HEK293 (cell line): ENCODE measurements at regions not wholly inside any gene's neighbourhood (a gene's known extent, or its start where the extent isn't known, plus 50 kb on each side); places are given as distances from the start of the nearest gene placed in this dataset.

Experiments
- CTCF ChIA-PET: fragments of 350-600 bp; formaldehyde crosslinking; extraction: SDS; loops from one replicate; lab custom pipeline; 2021; ENCODE audit warnings: antibody characterized with exemption; lab: Yijun Ruan, JAX
- POLR2A ChIA-PET: fragments of 300-600 bp; formaldehyde crosslinking; extraction: SDS; loops from one replicate; lab custom pipeline; 2020; ENCODE audit warnings: antibody characterized with exemption, inconsistent platforms; lab: Yijun Ruan, JAX
- H3K27ac ChIP-seq: fragments of 200-500 bp; sonication (Bioruptor generic); 2 replicates; pipeline ENCODE4 v1.5.1; 2014; ENCODE audit warnings: low read depth, low read length, control low read depth, inconsistent platforms; ENCODE audit errors: extremely low read depth
- H3K36me3 ChIP-seq, 2 experiments: fragments of 200-500 bp in 1 of 2; sonication (Bioruptor generic) in 1 of 2; 1 replicate in 1 of 2; 2 replicates in 1 of 2; pipeline ENCODE4 v1.5.1; 2014 to 2017; ENCODE audit warnings: inconsistent platforms in 2 of 2, low read length in 2 of 2; ENCODE audit not compliant: control insufficient read depth in 2 of 2, insufficient read depth in 1 of 2
- H3K4me1 ChIP-seq: fragments of 200-500 bp; sonication (Bioruptor generic); 2 replicates; pipeline ENCODE4 v1.5.1; 2014; ENCODE audit warnings: mild to moderate bottlenecking, low read length, inconsistent platforms; ENCODE audit not compliant: control insufficient read depth, insufficient read depth
- H3K4me3 ChIP-seq: 2 replicates; pipeline ENCODE4 v1.5.1; 2011; ENCODE audit warnings: low read depth, mild to moderate bottlenecking, control low read depth, low read length, moderate library complexity
- H3K9me3 ChIP-seq: fragments of 200-500 bp; sonication (Bioruptor generic); 2 replicates; pipeline ENCODE4 v1.5.1; 2014; ENCODE audit warnings: low read depth, low read length, inconsistent platforms; ENCODE audit not compliant: control insufficient read depth, insufficient read depth
- MEIS1 ChIP-seq: sonication (generic); formaldehyde crosslinking; IDR thresholded peaks from 2 replicates; pipeline ENCODE4 v1.8.1; 2022; ENCODE audit warnings: missing genetic modification reagents, mild to moderate bottlenecking, borderline replicate concordance
- MYNN ChIP-seq: fragments of 450-650 bp; formaldehyde crosslinking; IDR thresholded peaks from 2 replicates; pipeline ENCODE4 v1.5.1; 2016; ENCODE audit warnings: missing biosample characterization, missing genetic modification characterization, borderline replicate concordance
- PATZ1 ChIP-seq: fragments of 450-650 bp; formaldehyde crosslinking; IDR thresholded peaks from 2 replicates; pipeline ENCODE4 v1.5.1; 2016; ENCODE audit warnings: missing biosample characterization, missing genetic modification characterization
- ZFP37 ChIP-seq: fragments of 450-650 bp; formaldehyde crosslinking; IDR thresholded peaks from 2 replicates; pipeline ENCODE4 v1.5.1; 2016; ENCODE audit warnings: missing biosample characterization, missing genetic modification characterization
- ZNF155 ChIP-seq: fragments of 450-650 bp; formaldehyde crosslinking; IDR thresholded peaks from 2 replicates; pipeline ENCODE4 v1.5.1; 2016; ENCODE audit warnings: missing biosample characterization, missing genetic modification characterization
- ZNF18 ChIP-seq: fragments of 450-650 bp; formaldehyde crosslinking; IDR thresholded peaks from 2 replicates; pipeline ENCODE4 v1.5.1; 2016; ENCODE audit warnings: missing biosample characterization, missing genetic modification characterization
- ZNF19 ChIP-seq: fragments of 450-650 bp; formaldehyde crosslinking; IDR thresholded peaks from 2 replicates; pipeline ENCODE4; 2016; ENCODE audit warnings: missing biosample characterization, missing genetic modification characterization, low read depth
- ZNF2 ChIP-seq: fragments of 450-650 bp; formaldehyde crosslinking; IDR thresholded peaks from 2 replicates; pipeline ENCODE4 v1.5.1; 2016; ENCODE audit warnings: missing biosample characterization, missing genetic modification characterization
- ZNF214 ChIP-seq: fragments of 450-650 bp; formaldehyde crosslinking; IDR thresholded peaks from 2 replicates; pipeline ENCODE4 v1.5.1; 2017; ENCODE audit warnings: missing biosample characterization, mild to moderate bottlenecking, missing genetic modification characterization, borderline replicate concordance
- ZNF266 ChIP-seq: fragments of 450-650 bp; formaldehyde crosslinking; IDR thresholded peaks from 2 replicates; pipeline ENCODE4 v1.5.1; 2016; ENCODE audit warnings: missing biosample characterization, missing genetic modification characterization, low read depth
- ZNF311 ChIP-seq: fragments of 450-650 bp; formaldehyde crosslinking; IDR thresholded peaks from 2 replicates; pipeline ENCODE4 v1.5.1; 2017; ENCODE audit warnings: missing biosample characterization, missing genetic modification characterization, borderline replicate concordance
- ZNF354C ChIP-seq: fragments of 450-650 bp; formaldehyde crosslinking; IDR thresholded peaks from 2 replicates; pipeline ENCODE4 v1.5.1; 2016; ENCODE audit warnings: missing biosample characterization, missing genetic modification characterization, low read depth, borderline replicate concordance
- ZNF394 ChIP-seq: fragments of 450-650 bp; formaldehyde crosslinking; IDR thresholded peaks from 2 replicates; pipeline ENCODE4 v1.5.1; 2016; ENCODE audit warnings: missing biosample characterization, missing genetic modification characterization, mild to moderate bottlenecking, moderate library complexity, borderline replicate concordance
- ZNF555 ChIP-seq: fragments of 450-650 bp; formaldehyde crosslinking; conservative IDR thresholded peaks from 2 replicates; pipeline ENCODE4 v1.5.1; 2017; ENCODE audit warnings: missing biosample characterization, mild to moderate bottlenecking, missing genetic modification characterization, inconsistent platforms
- ZNF623 ChIP-seq: fragments of 450-650 bp; formaldehyde crosslinking; IDR thresholded peaks from 2 replicates; pipeline ENCODE4 v1.5.1; 2016; ENCODE audit warnings: missing biosample characterization, missing genetic modification characterization
- ZNF664 ChIP-seq: fragments of 450-650 bp; formaldehyde crosslinking; IDR thresholded peaks from 2 replicates; pipeline ENCODE4 v1.5.1; 2016; ENCODE audit warnings: missing biosample characterization, missing genetic modification characterization
- ZNF76 ChIP-seq: fragments of 450-650 bp; formaldehyde crosslinking; IDR thresholded peaks from 2 replicates; pipeline ENCODE4; 2016; ENCODE audit warnings: low read depth, missing biosample characterization, missing genetic modification characterization, borderline replicate concordance
- TF ChIP-seq, protein P1 (sequence below): fragments of 450-650 bp; formaldehyde crosslinking; IDR thresholded peaks from 2 replicates; pipeline ENCODE4 v1.5.1; 2016; ENCODE audit warnings: missing biosample characterization, missing genetic modification characterization
- TF ChIP-seq, protein P2 (sequence below): fragments of 450-650 bp; formaldehyde crosslinking; IDR thresholded peaks from 2 replicates; pipeline ENCODE4 v1.5.1; 2016; ENCODE audit warnings: missing biosample characterization, missing genetic modification characterization
- TF ChIP-seq, protein P3 (sequence below): fragments of 450-650 bp; formaldehyde crosslinking; IDR thresholded peaks from 2 replicates; pipeline ENCODE4 v1.5.1; 2016; ENCODE audit warnings: missing biosample characterization, missing genetic modification characterization
- TF ChIP-seq, protein P4 (sequence below): fragments of 450-650 bp; formaldehyde crosslinking; IDR thresholded peaks from 2 replicates; pipeline ENCODE4 v1.5.1; 2016; ENCODE audit warnings: missing biosample characterization, missing genetic modification characterization, borderline replicate concordance

DNA sequence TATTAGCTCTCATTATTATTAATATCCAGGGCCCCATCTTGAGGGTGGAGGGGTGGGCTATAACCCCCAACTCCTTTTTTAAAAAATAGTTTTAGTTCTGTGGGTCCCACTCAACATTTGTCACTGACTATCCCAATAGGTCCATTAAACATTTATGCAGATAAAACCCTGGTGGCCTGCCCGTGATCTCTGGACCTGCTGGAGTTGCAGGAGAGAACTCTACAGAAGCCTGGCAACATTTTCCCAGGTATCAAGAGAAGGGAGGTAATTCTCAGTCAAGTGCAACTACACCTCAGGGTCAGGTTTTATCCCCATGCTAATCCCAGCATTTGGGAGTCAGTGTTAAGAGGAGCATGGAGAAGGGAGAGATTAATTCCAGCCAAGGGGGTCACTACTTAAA, 264.4 kb upstream of the PROK2 start (continued):
- no peak for TF ChIP-seq ZNF76 (tag by site-specific recombination)
- TF ChIP-seq ZNF214 (tag by site-specific recombination): no peak
- TF ChIP-seq PATZ1 (tag by site-specific recombination): no peak
- no peak for TF ChIP-seq ZNF555 (tag by site-specific recombination)

GRCh38 chr3:72048873-72049272, 263.9 kb upstream of the PROK2 start:
- Histone ChIP-seq H3K36me3 (no peaks in the 10 kb centered on the region), H3K9me3 (no peaks in the 10 kb centered on the region), H3K27ac (no peak overlapping the region), H3K4me3 (no peak overlapping the region), H3K4me1 (no peaks in the 10 kb centered on the region)
- CTCF ChIA-PET: no interaction called here
- POLR2A ChIA-PET: interaction anchor here (0.6 kb wide), 1 partner anchor 92 kb away, joined by 5 read pairs; no protein-coding TSS in a partner anchor
- TF ChIP-seq ZNF394 (tag by site-specific recombination): no peak
- TF ChIP-seq, protein P1, sequence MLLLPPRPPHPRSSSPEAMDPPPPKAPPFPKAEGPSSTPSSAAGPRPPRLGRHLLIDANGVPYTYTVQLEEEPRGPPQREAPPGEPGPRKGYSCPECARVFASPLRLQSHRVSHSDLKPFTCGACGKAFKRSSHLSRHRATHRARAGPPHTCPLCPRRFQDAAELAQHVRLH (tag by site-specific recombination): no peak
- no peak for TF ChIP-seq ZNF19
- TF ChIP-seq ZNF2: no peak
- no peak for TF ChIP-seq ZNF623 (tag by site-specific recombination)
- no peak for TF ChIP-seq ZNF266
- TF ChIP-seq, protein P2, sequence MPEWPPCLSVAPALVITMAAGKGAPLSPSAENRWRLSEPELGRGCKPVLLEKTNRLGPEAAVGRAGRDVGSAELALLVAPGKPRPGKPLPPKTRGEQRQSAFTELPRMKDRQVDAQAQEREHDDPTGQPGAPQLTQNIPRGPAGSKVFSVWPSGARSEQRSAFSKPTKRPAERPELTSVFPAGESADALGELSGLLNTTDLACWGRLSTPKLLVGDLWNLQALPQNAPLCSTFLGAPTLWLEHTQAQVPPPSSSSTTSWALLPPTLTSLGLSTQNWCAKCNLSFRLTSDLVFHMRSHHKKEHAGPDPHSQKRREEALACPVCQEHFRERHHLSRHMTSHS: no peak
- TF ChIP-seq ZNF664 (tag by site-specific recombination): no peak
- TF ChIP-seq ZNF18: no peak
- TF ChIP-seq MYNN: no peak
- TF ChIP-seq, protein P3, sequence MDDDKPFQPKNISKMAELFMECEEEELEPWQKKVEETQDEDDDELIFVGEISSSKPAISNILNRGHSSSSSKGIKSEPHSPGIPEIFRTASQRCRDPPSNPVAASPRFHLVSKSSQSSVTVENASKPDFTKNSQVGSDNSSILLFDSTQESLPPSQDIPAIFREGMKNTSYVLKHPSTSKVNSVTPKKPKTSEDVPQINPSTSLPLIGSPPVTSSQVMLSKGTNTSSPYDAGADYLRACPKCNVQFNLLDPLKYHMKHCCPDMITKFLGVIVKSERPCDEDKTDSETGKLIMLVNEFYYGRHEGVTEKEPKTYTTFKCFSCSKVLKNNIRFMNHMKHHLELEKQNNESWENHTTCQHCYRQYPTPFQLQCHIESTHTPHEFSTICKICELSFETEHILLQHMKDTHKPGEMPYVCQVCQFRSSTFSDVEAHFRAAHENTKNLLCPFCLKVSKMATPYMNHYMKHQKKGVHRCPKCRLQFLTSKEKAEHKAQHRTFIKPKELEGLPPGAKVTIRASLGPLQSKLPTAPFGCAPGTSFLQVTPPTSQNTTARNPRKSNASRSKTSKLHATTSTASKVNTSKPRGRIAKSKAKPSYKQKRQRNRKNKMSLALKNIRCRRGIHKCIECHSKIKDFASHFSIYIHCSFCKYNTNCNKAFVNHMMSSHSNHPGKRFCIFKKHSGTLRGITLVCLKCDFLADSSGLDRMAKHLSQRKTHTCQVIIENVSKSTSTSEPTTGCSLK (tag by site-specific recombination): no peak
- no peak for TF ChIP-seq ZFP37 (tag by site-specific recombination)
- TF ChIP-seq, protein P4, sequence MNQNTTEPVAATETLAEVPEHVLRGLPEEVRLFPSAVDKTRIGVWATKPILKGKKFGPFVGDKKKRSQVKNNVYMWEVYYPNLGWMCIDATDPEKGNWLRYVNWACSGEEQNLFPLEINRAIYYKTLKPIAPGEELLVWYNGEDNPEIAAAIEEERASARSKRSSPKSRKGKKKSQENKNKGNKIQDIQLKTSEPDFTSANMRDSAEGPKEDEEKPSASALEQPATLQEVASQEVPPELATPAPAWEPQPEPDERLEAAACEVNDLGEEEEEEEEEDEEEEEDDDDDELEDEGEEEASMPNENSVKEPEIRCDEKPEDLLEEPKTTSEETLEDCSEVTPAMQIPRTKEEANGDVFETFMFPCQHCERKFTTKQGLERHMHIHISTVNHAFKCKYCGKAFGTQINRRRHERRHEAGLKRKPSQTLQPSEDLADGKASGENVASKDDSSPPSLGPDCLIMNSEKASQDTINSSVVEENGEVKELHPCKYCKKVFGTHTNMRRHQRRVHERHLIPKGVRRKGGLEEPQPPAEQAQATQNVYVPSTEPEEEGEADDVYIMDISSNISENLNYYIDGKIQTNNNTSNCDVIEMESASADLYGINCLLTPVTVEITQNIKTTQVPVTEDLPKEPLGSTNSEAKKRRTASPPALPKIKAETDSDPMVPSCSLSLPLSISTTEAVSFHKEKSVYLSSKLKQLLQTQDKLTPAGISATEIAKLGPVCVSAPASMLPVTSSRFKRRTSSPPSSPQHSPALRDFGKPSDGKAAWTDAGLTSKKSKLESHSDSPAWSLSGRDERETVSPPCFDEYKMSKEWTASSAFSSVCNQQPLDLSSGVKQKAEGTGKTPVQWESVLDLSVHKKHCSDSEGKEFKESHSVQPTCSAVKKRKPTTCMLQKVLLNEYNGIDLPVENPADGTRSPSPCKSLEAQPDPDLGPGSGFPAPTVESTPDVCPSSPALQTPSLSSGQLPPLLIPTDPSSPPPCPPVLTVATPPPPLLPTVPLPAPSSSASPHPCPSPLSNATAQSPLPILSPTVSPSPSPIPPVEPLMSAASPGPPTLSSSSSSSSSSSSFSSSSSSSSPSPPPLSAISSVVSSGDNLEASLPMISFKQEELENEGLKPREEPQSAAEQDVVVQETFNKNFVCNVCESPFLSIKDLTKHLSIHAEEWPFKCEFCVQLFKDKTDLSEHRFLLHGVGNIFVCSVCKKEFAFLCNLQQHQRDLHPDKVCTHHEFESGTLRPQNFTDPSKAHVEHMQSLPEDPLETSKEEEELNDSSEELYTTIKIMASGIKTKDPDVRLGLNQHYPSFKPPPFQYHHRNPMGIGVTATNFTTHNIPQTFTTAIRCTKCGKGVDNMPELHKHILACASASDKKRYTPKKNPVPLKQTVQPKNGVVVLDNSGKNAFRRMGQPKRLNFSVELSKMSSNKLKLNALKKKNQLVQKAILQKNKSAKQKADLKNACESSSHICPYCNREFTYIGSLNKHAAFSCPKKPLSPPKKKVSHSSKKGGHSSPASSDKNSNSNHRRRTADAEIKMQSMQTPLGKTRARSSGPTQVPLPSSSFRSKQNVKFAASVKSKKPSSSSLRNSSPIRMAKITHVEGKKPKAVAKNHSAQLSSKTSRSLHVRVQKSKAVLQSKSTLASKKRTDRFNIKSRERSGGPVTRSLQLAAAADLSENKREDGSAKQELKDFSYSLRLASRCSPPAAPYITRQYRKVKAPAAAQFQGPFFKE (tag by site-specific recombination): no peak
- no peak for TF ChIP-seq MEIS1 (CRISPR knock-in tag)
- TF ChIP-seq ZNF155 (tag by site-specific recombination): no peak
- TF ChIP-seq ZNF311 (tag by site-specific recombination): no peak
- no peak for TF ChIP-seq PATZ1 (tag by site-specific recombination)
- TF ChIP-seq ZNF354C (tag by site-specific recombination): no peak
